ENCODE measurements at regions not wholly inside any gene's neighbourhood (a gene's known extent, or its start where the extent isn't known, plus 50 kb on each side); places are given as distances from the start of the nearest gene placed in this dataset.
A peak's percentile ranks its signal among the peaks of the same experiment; 100 is the strongest.
"Not testable (repeated sequence)": the region's sequence is repeated elsewhere in the genome, so short reads cannot be mapped to it uniquely, and the experiment has no call there.

DNA sequence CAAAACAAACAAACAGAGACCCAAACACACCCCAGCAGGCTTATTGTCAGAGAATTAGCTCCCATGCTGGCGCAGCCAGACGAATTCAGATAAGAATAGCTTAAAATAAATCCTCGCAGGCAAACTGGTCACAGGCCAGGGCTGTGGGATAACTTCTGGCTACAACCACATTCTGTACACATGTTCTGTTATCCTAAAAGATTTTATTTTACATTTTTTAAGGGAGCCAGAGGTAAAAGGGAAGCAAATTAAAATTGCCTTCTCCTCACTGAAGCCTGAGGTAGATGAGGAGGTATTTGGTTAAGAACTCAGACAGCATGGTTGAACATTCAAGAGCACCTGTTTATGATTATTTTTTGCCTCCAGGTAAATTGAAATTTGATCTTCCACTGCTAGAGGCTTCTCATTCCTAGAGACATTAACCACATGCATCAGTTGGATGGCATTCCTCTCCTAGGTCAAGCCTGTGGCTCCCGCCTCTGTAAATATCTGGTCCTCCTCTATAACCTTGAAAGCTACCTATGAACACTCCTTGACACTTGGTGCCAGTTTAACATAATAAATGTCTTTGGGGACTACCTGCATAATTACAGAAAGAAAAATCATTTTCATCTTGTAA lies 190.3 kb downstream of the SATB1 start:
- DNase-seq: no peak

DNA sequence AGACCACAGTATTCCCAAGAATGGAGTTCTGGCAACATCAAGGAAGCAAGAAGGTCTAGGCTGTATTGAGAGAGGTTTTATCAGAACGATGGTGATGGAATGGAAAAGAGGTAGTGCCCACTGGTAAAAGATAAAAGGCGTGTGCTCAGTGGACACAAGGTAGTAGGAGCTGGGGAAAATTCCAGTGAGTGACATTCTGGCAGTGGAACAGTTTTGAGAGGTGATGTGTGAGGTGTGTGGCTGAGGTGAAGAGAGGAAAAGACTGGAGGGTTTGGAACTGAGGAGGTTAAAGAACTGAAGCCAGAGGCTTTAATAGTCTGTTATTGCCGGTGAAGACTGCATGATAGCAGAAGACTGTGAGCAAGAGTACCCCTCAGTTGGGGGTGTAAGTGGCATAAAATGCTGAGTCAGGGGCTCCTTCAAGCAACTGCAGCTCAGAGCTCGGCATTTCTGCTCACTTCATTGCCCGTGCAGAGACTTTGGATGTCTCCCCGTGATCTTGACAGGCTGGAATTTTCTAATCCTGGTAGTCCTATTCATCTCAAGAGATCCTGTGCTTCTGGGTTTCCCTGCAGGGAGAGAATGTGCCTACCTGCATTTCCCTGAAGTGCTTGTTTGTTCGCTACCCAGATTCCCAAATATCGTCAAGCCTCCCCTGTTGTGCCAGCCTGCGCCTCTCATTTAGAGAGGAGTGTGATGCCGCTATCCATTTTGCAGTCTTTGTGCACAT lies 191.0 kb downstream of the SATB1 start:
- DNase-seq: no peak

GRCh38 chr3:18232317-18232716 lies 192.8 kb downstream of the SATB1 start:
- no peak for DNase-seq

DNA sequence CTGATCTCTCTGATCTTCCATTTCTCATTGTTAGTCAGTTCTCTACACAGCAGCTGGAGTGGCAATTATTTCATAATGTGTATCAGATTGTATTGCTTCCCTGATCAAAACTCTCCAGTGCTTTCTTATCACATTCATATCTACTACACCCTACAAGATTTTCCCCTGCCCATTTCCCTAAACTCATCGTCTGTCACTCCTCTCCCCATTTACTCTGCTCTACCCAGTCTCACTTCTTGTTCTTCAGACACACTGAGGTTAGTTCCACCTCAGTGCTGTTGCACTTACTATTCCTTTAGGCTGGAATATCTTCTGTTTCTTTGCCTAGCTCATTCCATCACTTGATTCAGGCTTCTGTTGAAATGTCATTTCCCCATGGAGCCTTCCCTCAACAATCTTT lies 197.1 kb downstream of the SATB1 start:
- DNase-seq: no peak

GRCh38 chr3:18225709-18226108 lies 199.4 kb downstream of the SATB1 start:
- DNase-seq: no peak

DNA sequence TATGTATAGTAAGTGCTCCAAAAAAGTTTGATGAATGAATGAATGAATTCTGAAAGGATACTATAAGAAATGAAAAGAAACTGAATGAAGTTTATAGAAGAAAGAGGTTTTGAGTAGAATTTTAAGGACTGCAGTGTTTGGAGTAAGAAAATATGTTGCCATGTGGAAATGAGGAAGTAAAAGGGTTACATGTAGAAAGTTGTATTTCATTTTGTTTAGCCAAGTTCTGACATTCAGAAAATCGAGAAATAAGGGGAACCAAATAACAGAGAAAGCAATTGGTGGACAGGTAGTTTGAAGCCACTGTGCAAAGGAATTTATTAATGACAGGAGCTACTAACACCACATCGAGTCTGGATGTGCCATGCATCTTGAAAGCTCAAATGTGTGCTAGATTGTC lies 200.7 kb downstream of the SATB1 start:
- peak; percentile 31 for DNase-seq

DNA sequence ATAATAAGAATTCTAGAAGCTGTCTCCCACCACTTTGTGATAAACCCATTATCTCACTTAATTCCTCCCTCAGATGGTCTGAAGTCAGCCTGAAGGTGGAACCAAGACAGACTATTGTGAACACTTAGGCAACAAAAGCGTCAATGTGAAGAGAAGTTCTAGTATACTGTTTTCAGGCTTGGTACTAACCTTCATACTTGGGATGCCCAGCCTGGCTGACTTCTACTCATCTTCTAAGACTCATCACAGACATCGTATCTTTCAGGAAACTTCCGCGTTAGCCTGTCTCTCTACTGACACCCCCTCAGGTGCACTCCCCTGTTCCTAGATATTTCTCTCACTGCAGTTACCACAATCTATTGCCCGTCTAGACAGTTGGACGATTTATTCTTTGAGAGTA lies 201.2 kb downstream of the SATB1 start:
- DNase-seq: no peak

DNA sequence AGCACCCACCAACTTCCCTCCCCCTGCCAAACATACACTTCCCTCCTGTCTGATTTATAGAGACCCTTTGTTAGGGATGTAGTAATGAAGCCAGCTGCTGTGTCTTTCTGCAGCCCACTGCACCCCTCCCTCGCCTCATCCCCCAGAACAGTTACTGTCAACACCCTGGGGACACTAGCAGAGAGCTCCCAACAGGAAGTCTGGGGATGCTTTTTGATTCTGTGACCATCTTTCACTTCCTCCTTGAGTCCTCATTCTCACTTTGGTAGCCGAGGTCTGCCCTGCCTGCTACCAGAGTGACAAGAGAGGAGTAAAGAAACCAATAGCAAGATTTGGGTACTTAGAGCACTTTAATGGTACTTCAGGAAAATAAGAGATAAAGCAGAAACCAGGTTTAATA lies 201.6 kb downstream of the SATB1 start:
- peak; percentile 18 for DNase-seq

DNA sequence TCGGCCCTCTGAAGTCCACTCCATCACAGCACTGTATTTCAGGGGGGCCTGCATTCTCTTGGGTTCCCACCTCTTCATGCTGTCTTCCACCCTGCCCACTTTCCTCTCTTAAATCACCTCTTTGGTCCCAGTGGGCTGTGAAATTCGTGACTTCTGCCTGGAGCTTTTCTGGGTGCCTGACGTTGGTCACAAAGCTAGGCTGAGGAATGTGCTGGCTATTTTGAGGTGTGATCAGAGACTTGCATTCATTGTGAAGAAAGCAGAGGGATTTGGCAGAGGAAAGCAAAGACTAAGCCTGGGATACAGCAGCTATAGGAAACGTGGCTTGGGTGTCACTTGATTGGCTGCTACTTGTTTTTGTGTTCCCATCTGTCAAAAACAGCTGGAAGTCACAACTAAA lies 202.5 kb downstream of the SATB1 start:
- no peak for DNase-seq

DNA sequence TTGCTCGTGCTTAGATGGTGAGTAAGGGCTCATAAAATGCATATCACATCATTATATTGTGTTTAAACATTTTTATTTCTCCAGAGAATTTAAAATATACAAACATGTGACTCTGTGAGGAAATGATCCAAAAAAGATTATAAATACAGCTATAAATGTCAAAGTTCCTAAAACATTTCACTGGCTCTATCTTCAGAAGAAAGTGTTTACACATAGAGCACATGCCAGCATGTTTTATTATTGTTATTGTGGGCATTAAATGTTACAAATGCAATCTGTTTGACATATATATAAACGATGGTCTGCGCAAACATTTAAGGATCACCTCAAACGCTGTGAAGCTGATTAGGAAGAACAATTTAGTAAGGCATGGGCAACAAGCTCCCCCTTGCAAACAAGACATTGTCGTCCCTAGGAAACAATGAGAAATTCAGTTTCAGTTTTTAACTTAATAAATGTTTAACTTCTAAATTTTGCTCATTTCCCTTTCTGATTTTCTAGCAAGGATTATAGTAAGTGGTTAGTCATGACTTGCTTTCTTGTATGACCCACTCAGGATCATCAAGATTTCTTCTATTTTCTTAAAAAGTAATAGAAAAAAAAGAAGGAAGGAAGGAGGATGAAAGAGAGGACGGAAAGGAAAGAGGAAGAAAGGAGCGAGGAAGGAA lies 207.5 kb downstream of the SATB1 start:
- no peak for DNase-seq

GRCh38 chr3:18216996-18217395 lies 208.1 kb downstream of the SATB1 start:
- DNase-seq: no peak

- DNase-seq: no peak
Observed at GRCh38 chr3:18215639-18216038, 209.5 kb downstream of the SATB1 start.

DNA sequence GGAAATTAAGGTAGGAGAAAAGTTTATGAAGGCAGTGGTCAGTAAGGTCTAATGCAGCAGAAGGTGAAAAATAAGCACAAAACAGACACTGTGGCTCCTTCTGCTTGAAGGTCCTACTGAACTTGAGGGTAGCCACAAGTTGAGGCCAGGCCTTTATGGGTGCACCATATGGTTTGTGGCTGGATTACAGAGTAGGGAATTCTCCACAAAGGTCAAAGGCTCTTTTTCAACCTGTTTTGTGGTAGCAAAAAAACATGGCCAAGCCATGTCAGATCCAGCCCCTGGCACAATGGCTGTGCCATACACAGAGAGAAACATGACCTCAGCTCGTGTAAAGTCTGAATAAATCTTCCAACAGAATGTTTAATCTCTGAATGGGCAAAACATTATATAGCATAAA lies 214.0 kb downstream of the SATB1 start:
- no peak for DNase-seq

GRCh38 chr3:18208856-18209255 lies 216.3 kb downstream of the SATB1 start:
- peak; percentile 96 for DNase-seq

- DNase-seq: no peak
Observed at GRCh38 chr3:18208091-18208490, 217.0 kb downstream of the SATB1 start.

GRCh38 chr3:18207226-18207625 lies 217.9 kb downstream of the SATB1 start:
- DNase-seq: peak; percentile 87

DNA sequence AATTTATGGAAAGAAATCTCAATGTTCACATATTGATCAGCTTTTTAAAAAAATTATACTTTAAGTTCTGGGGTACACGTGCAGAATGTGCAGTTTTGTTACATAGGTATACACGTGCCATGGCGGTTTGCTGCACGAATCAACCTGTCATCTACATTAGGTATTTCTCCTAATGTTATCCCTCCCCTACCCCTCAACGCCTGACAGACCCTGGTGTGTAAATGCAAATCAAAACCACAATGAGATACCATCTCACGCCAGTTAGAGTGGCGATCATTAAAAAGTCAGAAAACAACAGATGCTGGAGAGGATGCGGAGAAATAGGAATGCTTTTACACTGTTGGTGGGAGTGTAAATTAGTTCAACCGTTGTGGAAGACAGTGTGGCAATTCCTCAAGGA lies 219.4 kb downstream of the SATB1 start:
- DNase-seq: not testable (repeated sequence)

- no peak for DNase-seq
Observed at GRCh38 chr3:18201315-18201714, 223.8 kb downstream of the SATB1 start.

GRCh38 chr3:18199757-18200156 lies 225.4 kb downstream of the SATB1 start:
- DNase-seq: no peak

- DNase-seq: no peak
Observed at GRCh38 chr3:18195836-18196235, 229.3 kb downstream of the SATB1 start.

DNA sequence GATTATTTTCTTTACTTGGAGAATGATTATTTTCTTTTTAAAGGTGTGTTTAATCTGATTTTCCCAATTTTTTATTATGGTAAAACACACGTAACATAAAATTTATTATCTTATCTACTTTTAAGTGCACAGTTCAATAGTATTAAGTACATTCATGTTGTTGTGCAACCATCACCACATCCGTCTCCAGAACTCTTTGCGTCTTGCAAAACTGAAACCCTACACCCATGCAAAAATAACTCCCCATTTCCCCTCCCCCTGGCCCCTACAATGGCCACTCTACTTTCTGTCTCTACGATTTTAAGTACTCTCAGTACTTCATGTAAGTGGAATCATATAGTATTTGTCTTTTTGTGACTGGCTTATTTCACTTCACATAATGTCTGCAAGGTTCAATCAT lies 230.7 kb downstream of the SATB1 start:
- DNase-seq: no peak

- DNase-seq: no peak
Observed at GRCh38 chr3:18190646-18191045, 234.5 kb downstream of the SATB1 start.

- DNase-seq: no peak
Observed at GRCh38 chr3:18189282-18190050, 235.7 kb downstream of the SATB1 start.

GRCh38 chr3:18188491-18188890 lies 236.6 kb downstream of the SATB1 start:
- DNase-seq: no peak

Measured in OCI-M1 (cell line).